GM12878 (cell line): ENCODE measurements at regions not wholly inside any gene's neighbourhood (a gene's known extent, or its start where the extent isn't known, plus 50 kb on each side); places are given as distances from the start of the nearest gene placed in this dataset.

Source experiments
- ATAC-seq: fragments of 200-7000 bp; cut with Tn5 transposase; 3 replicates; pipeline ENCODE4 v1.9.1; 2020; ENCODE audit warnings: mild to moderate bottlenecking, moderate library complexity
- BruUV-seq: library from RNA; stranded (reverse); fragments of 400-500 nt; replicated peaks from 2 replicates; lab custom pipeline; 2021; lab: Mats Ljungman, UMichigan
- CTCF ChIA-PET: fragments of 300-600 bp; sonication (Branson Sonifier 250); formaldehyde crosslinking; extraction: SDS; loops from one replicate; lab custom pipeline; 2021; ENCODE audit warnings: inconsistent platforms; lab: Yijun Ruan, JAX
- POLR2A ChIA-PET: fragments of 350-600 bp; formaldehyde crosslinking; extraction: SDS; loops from one replicate; lab custom pipeline; 2021; ENCODE audit warnings: inconsistent platforms; lab: Charles Lee
- RAD21 ChIA-PET: fragments of 300-600 bp; sonication (Branson Sonifier 250); formaldehyde crosslinking; loops from one replicate; lab custom pipeline; 2023; ENCODE audit warnings: antibody characterized with exemption; ENCODE audit not compliant: unreplicated experiment; lab: Charles Lee
- SMC1A ChIA-PET: fragments of 300-600 bp; sonication (Branson Sonifier 250); formaldehyde crosslinking; loops from one replicate; lab custom pipeline; 2023; ENCODE audit not compliant: unreplicated experiment, uncharacterized antibody; lab: Charles Lee
- DNase-seq: peaks from one replicate; pipeline ENCODE4 v3.0.0-alpha.2; 2011; ENCODE audit warnings: low read depth, low spot score
- FAIRE-seq: peaks from 3 replicates; lab custom pipeline; 2011; peaks lifted over from hg19 to GRCh38; lab: Jason Lieb, UNC
- H2AFZ ChIP-seq: 2 replicates; pipeline ENCODE4 v1.6.0; 2011; ENCODE audit warnings: low read depth, low read length, control low read depth; ENCODE audit not compliant: control insufficient read depth
- H3K27ac ChIP-seq: 2 replicates; pipeline ENCODE4 v1.5.1; 2011; ENCODE audit warnings: control low read depth; ENCODE audit not compliant: control insufficient read depth, insufficient read depth
- H3K27me3 ChIP-seq, 2 experiments: replicated peaks in 1 of 2; 2 replicates each; pipeline versions ENCODE4 v1.6.0 to v1.6.1; 2011; ENCODE audit warnings: low read length in 1 of 2; ENCODE audit not compliant: control insufficient read depth in 2 of 2, insufficient read depth in 2 of 2
- H3K36me3 ChIP-seq, 2 experiments: 2 replicates each; pipeline ENCODE4 v1.5.1; 2011; ENCODE audit warnings: low read length in 1 of 2; ENCODE audit not compliant: control insufficient read depth in 2 of 2, insufficient read depth in 2 of 2
- H3K4me1 ChIP-seq: 2 replicates; pipeline ENCODE4 v1.6.1; 2011; ENCODE audit warnings: mild to moderate bottlenecking, low read length, moderate library complexity, mixed read lengths; ENCODE audit not compliant: control insufficient read depth, insufficient read depth
- H3K4me2 ChIP-seq: 2 replicates; pipeline ENCODE4 v1.6.0; 2011; ENCODE audit warnings: control low read depth; ENCODE audit not compliant: control insufficient read depth, insufficient read depth
- H3K4me3 ChIP-seq: fragments of 200-600 bp; sonication (generic); 2 replicates; pipeline ENCODE4 v1.5.1; 2016
- H3K79me2 ChIP-seq: 2 replicates; pipeline ENCODE4 v1.6.0; 2011; ENCODE audit warnings: low read length; ENCODE audit not compliant: control insufficient read depth, insufficient read depth
- H3K9ac ChIP-seq: 2 replicates; pipeline ENCODE4 v1.8.0; 2011; ENCODE audit warnings: low read length, control low read depth, mixed read lengths; ENCODE audit not compliant: control insufficient read depth, insufficient read depth
- H3K9me3 ChIP-seq: replicated peaks from 3 replicates; pipeline ENCODE4 v1.5.1; 2011; ENCODE audit warnings: mild to moderate bottlenecking, low read length; ENCODE audit not compliant: control insufficient read depth, insufficient read depth
- H4K20me1 ChIP-seq: 2 replicates; pipeline ENCODE4 v1.6.0; 2011; ENCODE audit not compliant: control insufficient read depth, insufficient read depth
- ASH2L ChIP-seq: fragments of 300-600, 200-600 bp; sonication (generic); IDR thresholded peaks from 2 replicates; pipeline ENCODE4 v1.6.1; 2017; ENCODE audit warnings: low read depth, mild to moderate bottlenecking, borderline replicate concordance
- CBX5 ChIP-seq: sonication (generic); IDR thresholded peaks from 2 replicates; pipeline ENCODE4 v1.6.1; 2016; ENCODE audit warnings: low read depth, moderate library complexity, mild to moderate bottlenecking, inconsistent platforms
- DPF2 ChIP-seq: fragments of 450-650 bp; IDR thresholded peaks from 2 replicates; pipeline ENCODE4 v1.6.1; 2017; ENCODE audit warnings: mild to moderate bottlenecking
- HCFC1 ChIP-seq: fragments of 150-350 bp; IDR thresholded peaks from 2 replicates; pipeline ENCODE4 v1.6.1; 2014; ENCODE audit warnings: low read length
- JUND ChIP-seq: IDR thresholded peaks from 2 replicates; pipeline ENCODE4 v1.6.1; 2012; ENCODE audit warnings: low read depth, mild to moderate bottlenecking, low read length, improper control_type of control experiment, moderate library complexity
- KDM1A ChIP-seq: fragments of 200-600 bp; sonication (generic); IDR thresholded peaks from 2 replicates; pipeline ENCODE4 v1.6.1; 2016; ENCODE audit warnings: borderline replicate concordance
- POLR2AphosphoS2 ChIP-seq: IDR thresholded peaks from 2 replicates; pipeline ENCODE4 v1.6.1; 2011; ENCODE audit warnings: low read depth, mild to moderate bottlenecking, low read length, improper control_type of control experiment, moderate library complexity
- RFX5 ChIP-seq: IDR thresholded peaks from 2 replicates; pipeline ENCODE4 v1.6.1; 2011; ENCODE audit warnings: low read depth, low read length, improper control_type of control experiment
- SIX5 ChIP-seq: IDR thresholded peaks from 2 replicates; pipeline ENCODE4 v1.6.1; 2011; ENCODE audit warnings: mild to moderate bottlenecking, low read depth, low read length, moderate library complexity; ENCODE audit not compliant: severe bottlenecking
- SPI1 ChIP-seq: IDR thresholded peaks from 2 replicates; pipeline ENCODE4 v1.6.1; 2011; ENCODE audit warnings: low read depth, mild to moderate bottlenecking, low read length, moderate library complexity, borderline replicate concordance; ENCODE audit not compliant: insufficient read depth
- WRNIP1 ChIP-seq: IDR thresholded peaks from 2 replicates; pipeline ENCODE4 v1.6.1; 2011; ENCODE audit warnings: low read depth, low read length, improper control_type of control experiment, borderline replicate concordance
- ZNF384 ChIP-seq: IDR thresholded peaks from 2 replicates; pipeline ENCODE4 v1.6.1; 2012; ENCODE audit warnings: low read depth, mild to moderate bottlenecking, low read length, improper control_type of control experiment, borderline replicate concordance
- ZZZ3 ChIP-seq: IDR thresholded peaks from 2 replicates; pipeline ENCODE4 v1.6.1; 2011; ENCODE audit warnings: low read depth; ENCODE audit not compliant: control insufficient read depth, insufficient read length
- WGBS: methylation state at CpG from one replicate; pipeline ENCODE4 v1.1.6; 2016; ENCODE audit warnings: low lambda C conversion rate; ENCODE audit not compliant: insufficient replicate concordance, insufficient coverage; ENCODE audit errors: missing lambda C conversion rate; 5-methylcytosine and 5-hydroxymethylcytosine counted together
- in situ Hi-C: fragments of 300-500 bp; cut with MboI; formaldehyde crosslinking; loops from 9 replicates; pipeline ENCODE4 v1.14.3; 2018; ENCODE audit warnings: mixed read lengths
- intact Hi-C: fragments of 100-400 bp; cut with micrococcal nuclease; formaldehyde crosslinking; loops from one replicate; pipeline ENCODE4 v1.14.2; 2022; ENCODE audit not compliant: unreplicated experiment
- TF ChIP-seq, protein P1 (sequence below): IDR thresholded peaks from 2 replicates; pipeline ENCODE4 v1.6.1; 2011; ENCODE audit warnings: mild to moderate bottlenecking, low read depth, low read length, moderate library complexity; ENCODE audit not compliant: insufficient replicate concordance
- TF ChIP-seq, protein P2 (sequence below): fragments of 450-650 bp; IDR thresholded peaks from 2 replicates; pipeline ENCODE4 v1.6.1; 2016; ENCODE audit warnings: mild to moderate bottlenecking

DNA sequence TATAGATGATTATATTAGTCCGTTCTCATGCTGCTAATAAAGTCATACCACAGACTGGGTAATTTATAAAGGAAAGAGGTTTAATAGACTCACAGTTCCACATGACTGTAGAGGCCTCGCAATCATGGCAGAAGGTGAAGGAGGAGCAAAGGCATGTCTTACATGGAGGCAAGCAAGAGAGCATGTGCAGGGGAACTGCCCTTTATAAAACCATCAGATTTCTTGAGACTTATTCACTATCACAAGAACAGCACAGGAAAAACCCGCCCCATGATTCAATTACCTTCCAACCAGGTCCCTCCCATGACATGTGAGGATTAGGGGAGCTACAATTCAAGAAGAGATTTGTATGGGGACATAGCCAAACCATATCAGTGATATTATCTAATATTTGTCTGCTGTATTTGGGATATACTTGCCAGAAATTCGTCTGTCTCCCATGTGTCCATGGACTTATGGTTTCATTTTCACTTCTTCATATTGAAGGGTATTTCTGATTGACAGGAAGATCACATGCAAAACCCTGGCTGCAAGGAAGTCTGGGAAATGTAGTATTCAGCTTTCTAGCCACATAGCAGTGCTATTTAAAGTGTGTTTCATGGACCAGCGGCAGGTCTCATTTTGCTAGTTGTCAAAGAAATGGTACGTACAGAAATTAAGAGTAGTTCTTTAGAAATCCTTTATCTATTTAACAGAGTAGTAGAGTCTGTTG lies 50.5 kb upstream of the PAK5 start:
- SMC1A ChIA-PET = no interaction called here
- CTCF ChIA-PET = interaction anchor here (1.2 kb wide), 1 partner anchor 14 kb away, joined by 4 read pairs; no protein-coding TSS in a partner anchor
- no peak overlapping the region for H3K9ac ChIP-seq
- H4K20me1 ChIP-seq = no peaks in the 10 kb centered on the region
- H3K27ac ChIP-seq = no peak overlapping the region
- no peak overlapping the region for H3K4me2 ChIP-seq
- FAIRE-seq = peak; percentile 62
- WGBS = 39% methylated on average over 6 of the region's 6 CpGs
- POLR2A ChIA-PET = interaction anchor here (1.0 kb wide), 1 partner anchor 15 kb away, joined by 3 read pairs; no protein-coding TSS in a partner anchor
- DNase-seq = peak; percentile 25
- RAD21 ChIA-PET = no interaction called here
- no peaks in the 10 kb centered on the region for H3K36me3 ChIP-seq
- H2AFZ ChIP-seq = peak overlapping the region; percentile 49
- no peaks in the 10 kb centered on the region for H3K4me1 ChIP-seq
- in situ Hi-C loops (no loop called here), intact Hi-C loops (no loop called here)
- H3K79me2 ChIP-seq = no peaks in the 10 kb centered on the region
- H3K4me3 ChIP-seq = no peak overlapping the region; the same call in 1 of the 2 replicates
- peak; percentile 83 for ATAC-seq
- no peaks in the 10 kb centered on the region for H3K27me3 ChIP-seq
- no TSS peak for BruUV-seq
- TF ChIP-seq POLR2AphosphoS2 (no peak), WRNIP1 (no peak), ZNF384 (no peak), JUND (no peak), CBX5 (no peak), HCFC1 (peak; percentile 42; the same call in 1 of the 2 replicates), SIX5 (peak; percentile 63), RFX5 (no peak), ASH2L (no peak), ZZZ3 (no peak), SPI1 (peak; percentile 39; the same call in 1 of the 2 replicates), KDM1A (no peak), DPF2 (no peak)
- TF ChIP-seq, protein P1, sequence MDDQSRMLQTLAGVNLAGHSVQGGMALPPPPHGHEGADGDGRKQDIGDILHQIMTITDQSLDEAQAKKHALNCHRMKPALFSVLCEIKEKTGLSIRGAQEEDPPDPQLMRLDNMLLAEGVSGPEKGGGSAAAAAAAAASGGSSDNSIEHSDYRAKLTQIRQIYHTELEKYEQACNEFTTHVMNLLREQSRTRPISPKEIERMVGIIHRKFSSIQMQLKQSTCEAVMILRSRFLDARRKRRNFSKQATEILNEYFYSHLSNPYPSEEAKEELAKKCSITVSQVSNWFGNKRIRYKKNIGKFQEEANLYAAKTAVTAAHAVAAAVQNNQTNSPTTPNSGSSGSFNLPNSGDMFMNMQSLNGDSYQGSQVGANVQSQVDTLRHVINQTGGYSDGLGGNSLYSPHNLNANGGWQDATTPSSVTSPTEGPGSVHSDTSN = peak; percentile 87
- TF ChIP-seq, protein P2, sequence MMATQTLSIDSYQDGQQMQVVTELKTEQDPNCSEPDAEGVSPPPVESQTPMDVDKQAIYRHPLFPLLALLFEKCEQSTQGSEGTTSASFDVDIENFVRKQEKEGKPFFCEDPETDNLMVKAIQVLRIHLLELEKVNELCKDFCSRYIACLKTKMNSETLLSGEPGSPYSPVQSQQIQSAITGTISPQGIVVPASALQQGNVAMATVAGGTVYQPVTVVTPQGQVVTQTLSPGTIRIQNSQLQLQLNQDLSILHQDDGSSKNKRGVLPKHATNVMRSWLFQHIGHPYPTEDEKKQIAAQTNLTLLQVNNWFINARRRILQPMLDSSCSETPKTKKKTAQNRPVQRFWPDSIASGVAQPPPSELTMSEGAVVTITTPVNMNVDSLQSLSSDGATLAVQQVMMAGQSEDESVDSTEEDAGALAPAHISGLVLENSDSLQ = peak; percentile 95
- H3K9me3 ChIP-seq = no peaks in the 10 kb centered on the region; the same call in 2 of the 3 replicates
